CD14-positive monocyte (primary cell): ENCODE measurements at regions not wholly inside any gene's neighbourhood (a gene's known extent, or its start where the extent isn't known, plus 50 kb on each side); places are given as distances from the start of the nearest gene placed in this dataset.

Experiments used
- DNase-seq, 3 donors: peaks; one replicate each; pipeline ENCODE4 v3.0.0-alpha.2; 2011 to 2022
- H2AFZ ChIP-seq: 2 replicates; pipeline ENCODE4 v1.6.0; 2012; ENCODE audit warnings: mild to moderate bottlenecking, low read depth, low read length, inconsistent platforms; ENCODE audit not compliant: insufficient read depth, poor library complexity, severe bottlenecking
- H3K27ac ChIP-seq, 2 donors: 1 replicate in 1 of 2; 2 replicates in 1 of 2; pipeline ENCODE4 v1.5.1; 2012 to 2013; ENCODE audit warnings: low read length in 2 of 2, control low read depth in 1 of 2, inconsistent platforms in 1 of 2, low read depth in 1 of 2, mild to moderate bottlenecking in 1 of 2
- H3K27me3 ChIP-seq, 2 donors: one replicate each; pipeline versions ENCODE4 v1.6.0 to v1.6.1; 2011 to 2013; ENCODE audit warnings: low read length in 2 of 2; ENCODE audit not compliant: control insufficient read depth in 2 of 2, insufficient read depth in 2 of 2
- H3K36me3 ChIP-seq, 2 donors: replicated peaks in 1 of 2; 1 replicate in 1 of 2; 2 replicates in 1 of 2; pipeline versions ENCODE4 v1.5.1 to v1.6.1; 2012 to 2013; ENCODE audit warnings: low read length in 2 of 2, control low read depth in 1 of 2, inconsistent platforms in 1 of 2, mild to moderate bottlenecking in 1 of 2; ENCODE audit not compliant: insufficient read depth in 2 of 2, control insufficient read depth in 1 of 2
- H3K4me1 ChIP-seq, 2 donors: 1 replicate in 1 of 2; 2 replicates in 1 of 2; pipeline versions ENCODE4 v1.5.1 to v1.6.1; 2012 to 2013; ENCODE audit warnings: low read length in 2 of 2, control low read depth in 1 of 2, inconsistent platforms in 1 of 2, mild to moderate bottlenecking in 1 of 2, moderate library complexity in 1 of 2; ENCODE audit not compliant: insufficient read depth in 2 of 2, control insufficient read depth in 1 of 2
- H3K4me2 ChIP-seq: replicated peaks from 2 replicates; pipeline ENCODE3; 2012; ENCODE audit warnings: low read length, moderate library complexity, mild to moderate bottlenecking; ENCODE audit not compliant: poor library complexity, severe bottlenecking; ENCODE audit errors: extremely low read depth
- H3K4me3 ChIP-seq, 3 experiments: fragments of 200-600 bp in 1 of 3; sonication (generic) in 1 of 3; replicated peaks in 1 of 3; 1 replicate in 2 of 3; 2 replicates in 1 of 3; pipeline ENCODE4 v1.5.1; 2011 to 2013; ENCODE audit warnings: low read length in 3 of 3, mild to moderate bottlenecking in 3 of 3, control low read depth in 2 of 3, low read depth in 2 of 3, inconsistent platforms in 1 of 3, moderate library complexity in 1 of 3
- H3K79me2 ChIP-seq: 2 replicates; pipeline ENCODE4 v1.6.0; 2012; ENCODE audit warnings: mild to moderate bottlenecking, control low read depth, inconsistent platforms, low read length, moderate library complexity; ENCODE audit not compliant: insufficient read depth
- H3K9ac ChIP-seq: 2 replicates; pipeline ENCODE4 v1.6.0; 2017; ENCODE audit warnings: low read length, mild to moderate bottlenecking; ENCODE audit not compliant: insufficient read depth, poor library complexity, severe bottlenecking
- H3K9me3 ChIP-seq, 2 donors: replicated peaks in 1 of 2; 1 replicate in 1 of 2; 2 replicates in 1 of 2; pipeline versions ENCODE4 v1.5.1 to v1.6.1; 2012 to 2013; ENCODE audit warnings: low read length in 2 of 2, control low read depth in 1 of 2; ENCODE audit not compliant: control insufficient read depth in 1 of 2, insufficient read depth in 1 of 2
- H4K20me1 ChIP-seq: 2 replicates; pipeline ENCODE4 v1.6.0; 2012; ENCODE audit warnings: mild to moderate bottlenecking, low read length, control low read depth, moderate library complexity; ENCODE audit not compliant: insufficient read depth
- H3K27ac Mint-ChIP-seq, 7 donors: one replicate each; pipeline ENCODE4 v1.8.0; 2020; ENCODE audit warnings: mild to moderate bottlenecking in 7 of 7, mixed read lengths in 7 of 7, moderate library complexity in 6 of 7, inconsistent platforms in 2 of 7
- H3K27me3 Mint-ChIP-seq, 3 donors: one replicate each; pipeline ENCODE4 v1.8.0; 2021 to 2022; ENCODE audit warnings: low read depth in 3 of 3, mild to moderate bottlenecking in 3 of 3, mixed read lengths in 3 of 3, moderate library complexity in 3 of 3, inconsistent platforms in 1 of 3
- H3K36me3 Mint-ChIP-seq, 2 donors: one replicate each; pipeline ENCODE4 v1.8.0; 2020; ENCODE audit warnings: mixed read lengths in 2 of 2, inconsistent platforms in 1 of 2, mild to moderate bottlenecking in 1 of 2
- H3K4me1 Mint-ChIP-seq: one replicate; pipeline ENCODE4 v1.8.0; 2020; ENCODE audit warnings: mild to moderate bottlenecking, mixed read lengths
- H3K4me3 Mint-ChIP-seq, 2 donors: one replicate each; pipeline ENCODE4 v1.8.0; 2020; ENCODE audit warnings: mild to moderate bottlenecking in 2 of 2, mixed read lengths in 2 of 2, moderate library complexity in 1 of 2
- H3K9me3 Mint-ChIP-seq, 7 donors: one replicate each; pipeline ENCODE4 v1.8.0; 2020 to 2022; ENCODE audit warnings: mixed read lengths in 7 of 7, mild to moderate bottlenecking in 6 of 7, moderate library complexity in 6 of 7, inconsistent platforms in 2 of 7
- WGBS: methylation state at CpG from one replicate; pipeline ENCODE4 v1.1.5; 2013; ENCODE audit warnings: missing lambda C conversion rate; ENCODE audit not compliant: insufficient coverage; 5-methylcytosine and 5-hydroxymethylcytosine counted together
- intact Hi-C, 2 donors: fragments of 100-400 bp; cut with micrococcal nuclease; formaldehyde crosslinking; loops; one replicate each; pipeline versions ENCODE4 v1.15.0 to v1.15.1; 2023
- TF ChIP-seq, protein P1 (sequence below): fragments of 200-600 bp; IDR thresholded peaks from one replicate; pipeline ENCODE4 v1.8.0; 2022; ENCODE audit warnings: antibody characterized with exemption, mild to moderate bottlenecking

DNA sequence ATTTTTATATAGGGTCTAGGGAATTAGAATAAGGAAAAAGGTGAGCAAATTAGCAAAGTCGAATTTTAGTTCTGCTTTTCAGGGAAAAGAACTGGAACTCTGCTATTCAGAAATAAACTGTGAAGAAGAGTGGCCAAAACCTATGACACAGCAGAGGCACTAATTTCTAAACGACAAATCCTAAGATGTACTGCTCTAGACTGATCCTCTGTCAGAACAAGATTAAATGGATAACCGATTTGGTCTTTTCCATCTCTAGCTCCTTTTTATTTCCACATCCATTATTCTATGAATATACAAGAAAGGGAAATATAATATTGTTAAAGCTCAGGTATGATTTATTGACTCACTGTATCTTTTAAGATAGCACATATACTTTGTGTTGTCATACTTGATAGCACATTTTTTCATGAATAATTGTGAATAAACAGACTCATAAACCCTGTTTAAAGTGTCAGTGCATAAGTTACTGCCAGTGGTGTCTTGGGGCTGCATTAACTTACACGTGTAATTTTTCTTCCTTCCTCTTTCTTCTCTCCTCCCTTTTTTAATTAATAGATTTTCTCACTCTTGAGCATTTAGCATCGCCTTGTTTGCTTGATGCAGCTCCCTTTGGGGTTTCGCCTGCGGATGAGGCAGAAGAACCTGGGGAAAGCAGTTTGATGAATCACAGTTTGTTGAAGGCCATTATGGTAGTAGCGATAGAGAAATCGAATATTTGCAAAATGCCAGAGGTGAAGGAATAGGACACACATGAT, 496.6 kb downstream of the ADGRL2 start:
- Mint-ChIP-seq H3K4me3 (no peak overlapping the region), H3K9me3 (peaks cover 0 to 6% (median 2%) of the 10 kb centered on the region in 7 donors)
- 89% methylated on average over 3 of the region's 9 CpGs for WGBS

DNA sequence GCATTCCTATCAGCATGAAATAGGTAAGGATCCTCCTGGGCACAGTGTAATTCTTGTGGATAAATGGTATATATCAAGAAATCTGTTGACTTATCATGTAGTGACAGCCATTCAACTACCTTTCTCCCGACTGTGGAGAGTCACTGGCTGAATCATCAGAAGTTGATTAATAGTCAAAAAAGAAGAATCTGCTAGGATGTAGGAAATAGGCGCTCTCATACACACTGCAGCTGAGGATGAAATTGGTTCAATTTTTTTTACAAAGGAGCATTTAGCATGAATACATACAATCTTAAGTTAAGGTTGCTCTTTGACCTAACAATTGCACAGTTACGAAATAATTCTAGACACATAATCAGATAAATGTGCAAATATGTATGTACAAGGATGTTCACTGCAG, 486.8 kb downstream of the ADGRL2 start:
- H3K9me3 Mint-ChIP-seq = peaks cover 0 to 3% (median 0%) of the 10 kb centered on the region in 7 donors
- intact Hi-C loops = no loop called here
- Histone ChIP-seq H3K27ac (no peak overlapping the region), H3K36me3 (no peaks in the 10 kb centered on the region), H3K79me2 (no peaks in the 10 kb centered on the region), H3K4me3 (no peak overlapping the region), H2AFZ (no peak overlapping the region), H3K4me1 (no peaks in the 10 kb centered on the region), H3K4me2 (no peak overlapping the region), H3K9me3 (no peaks in the 10 kb centered on the region), H3K9ac (no peak overlapping the region), H4K20me1 (no peaks in the 10 kb centered on the region), H3K27me3 (no peaks in the 10 kb centered on the region)
- TF ChIP-seq, protein P1, sequence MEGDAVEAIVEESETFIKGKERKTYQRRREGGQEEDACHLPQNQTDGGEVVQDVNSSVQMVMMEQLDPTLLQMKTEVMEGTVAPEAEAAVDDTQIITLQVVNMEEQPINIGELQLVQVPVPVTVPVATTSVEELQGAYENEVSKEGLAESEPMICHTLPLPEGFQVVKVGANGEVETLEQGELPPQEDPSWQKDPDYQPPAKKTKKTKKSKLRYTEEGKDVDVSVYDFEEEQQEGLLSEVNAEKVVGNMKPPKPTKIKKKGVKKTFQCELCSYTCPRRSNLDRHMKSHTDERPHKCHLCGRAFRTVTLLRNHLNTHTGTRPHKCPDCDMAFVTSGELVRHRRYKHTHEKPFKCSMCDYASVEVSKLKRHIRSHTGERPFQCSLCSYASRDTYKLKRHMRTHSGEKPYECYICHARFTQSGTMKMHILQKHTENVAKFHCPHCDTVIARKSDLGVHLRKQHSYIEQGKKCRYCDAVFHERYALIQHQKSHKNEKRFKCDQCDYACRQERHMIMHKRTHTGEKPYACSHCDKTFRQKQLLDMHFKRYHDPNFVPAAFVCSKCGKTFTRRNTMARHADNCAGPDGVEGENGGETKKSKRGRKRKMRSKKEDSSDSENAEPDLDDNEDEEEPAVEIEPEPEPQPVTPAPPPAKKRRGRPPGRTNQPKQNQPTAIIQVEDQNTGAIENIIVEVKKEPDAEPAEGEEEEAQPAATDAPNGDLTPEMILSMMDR = no peak
- no CpG with 5 or more reads among the region's 3 CpGs for WGBS
- H3K27me3 Mint-ChIP-seq = no peaks in the 10 kb centered on the region
- no peaks in the 10 kb centered on the region for H3K36me3 Mint-ChIP-seq
- H3K4me3 Mint-ChIP-seq = no peak overlapping the region
- no peaks in the 10 kb centered on the region for H3K4me1 Mint-ChIP-seq
- no peak for DNase-seq
- no peak overlapping the region for H3K27ac Mint-ChIP-seq

More for the DNA sequence above, 496.6 kb downstream of the ADGRL2 start:
- H3K36me3 Mint-ChIP-seq = no peaks in the 10 kb centered on the region
- Histone ChIP-seq H3K9ac (no peak overlapping the region), H4K20me1 (no peaks in the 10 kb centered on the region), H2AFZ (no peak overlapping the region), H3K79me2 (no peaks in the 10 kb centered on the region), H3K4me2 (no peak overlapping the region), H3K9me3 (peaks cover 0 to 3% of the 10 kb centered on the region in 2 donors), H3K4me1 (no peaks in the 10 kb centered on the region), H3K27ac (no peak overlapping the region), H3K36me3 (no peaks in the 10 kb centered on the region), H3K4me3 (no peak overlapping the region), H3K27me3 (no peaks in the 10 kb centered on the region)
- H3K27ac Mint-ChIP-seq = no peak overlapping the region
- TF ChIP-seq, protein P1 = no peak
- no peaks in the 10 kb centered on the region for H3K4me1 Mint-ChIP-seq
- DNase-seq = no peak
- peaks cover 0 to 2% (median 0%) of the 10 kb centered on the region in 3 donors for H3K27me3 Mint-ChIP-seq
- intact Hi-C loops = no loop called here
